KMS-11 (cell line): ENCODE measurements at regions not wholly inside any gene's neighbourhood (a gene's known extent, or its start where the extent isn't known, plus 50 kb on each side); places are given as distances from the start of the nearest gene placed in this dataset.

Experiments
- H2AFZ ChIP-seq: fragments of 200-600 bp; sonication (generic); 2 replicates; pipeline ENCODE4 v1.6.1; 2016; ENCODE audit warnings: antibody characterized with exemption, mixed run types, low read depth
- H3K27ac ChIP-seq: fragments of 200-600 bp; sonication (generic); 2 replicates; pipeline ENCODE4 v1.6.1; 2016; ENCODE audit warnings: mild to moderate bottlenecking, mixed run types
- H3K27me3 ChIP-seq: fragments of 200-600 bp; sonication (generic); 2 replicates; pipeline ENCODE4 v1.6.1; 2017; ENCODE audit warnings: mild to moderate bottlenecking, low read depth, mixed run types, moderate library complexity; ENCODE audit not compliant: insufficient read depth
- H3K36me3 ChIP-seq: fragments of 200-600 bp; sonication (generic); 2 replicates; pipeline ENCODE4 v1.6.1; 2017; ENCODE audit warnings: mild to moderate bottlenecking, mixed run types; ENCODE audit not compliant: insufficient read depth
- H3K4me1 ChIP-seq: fragments of 200-600 bp; sonication (generic); 2 replicates; pipeline ENCODE4 v1.6.1; 2016; ENCODE audit warnings: mild to moderate bottlenecking, low read depth, mixed run types; ENCODE audit not compliant: poor library complexity, severe bottlenecking
- H3K4me2 ChIP-seq: fragments of 200-600 bp; sonication (generic); 2 replicates; pipeline ENCODE4 v1.7.0; 2016; ENCODE audit warnings: mild to moderate bottlenecking, mixed run types
- H3K4me3 ChIP-seq: fragments of 200-600 bp; sonication (generic); IDR thresholded peaks from 2 replicates; pipeline ENCODE4 v1.6.1; 2017; ENCODE audit warnings: low read depth, low read length, mixed read lengths; ENCODE audit not compliant: insufficient read depth
- H3K79me2 ChIP-seq: fragments of 200-600 bp; sonication (generic); 2 replicates; pipeline ENCODE4 v1.6.1; 2016; ENCODE audit warnings: low read depth, mixed run types; ENCODE audit not compliant: insufficient read depth
- H3K9ac ChIP-seq: fragments of 200-600 bp; sonication (generic); 2 replicates; pipeline ENCODE4 v1.6.1; 2016; ENCODE audit warnings: mild to moderate bottlenecking, mixed run types
- H4K20me1 ChIP-seq: fragments of 200-600 bp; sonication (generic); 2 replicates; pipeline ENCODE4 v1.6.1; 2016; ENCODE audit warnings: mild to moderate bottlenecking, mixed run types; ENCODE audit not compliant: insufficient read depth
- TF ChIP-seq, protein P1 (sequence below): fragments of 200-600 bp; sonication (generic); conservative IDR thresholded peaks from 2 replicates; pipeline ENCODE4 v1.6.1; 2017; ENCODE audit warnings: low read depth, mild to moderate bottlenecking, antibody characterized with exemption, low read length, moderate library complexity, mixed read lengths

DNA sequence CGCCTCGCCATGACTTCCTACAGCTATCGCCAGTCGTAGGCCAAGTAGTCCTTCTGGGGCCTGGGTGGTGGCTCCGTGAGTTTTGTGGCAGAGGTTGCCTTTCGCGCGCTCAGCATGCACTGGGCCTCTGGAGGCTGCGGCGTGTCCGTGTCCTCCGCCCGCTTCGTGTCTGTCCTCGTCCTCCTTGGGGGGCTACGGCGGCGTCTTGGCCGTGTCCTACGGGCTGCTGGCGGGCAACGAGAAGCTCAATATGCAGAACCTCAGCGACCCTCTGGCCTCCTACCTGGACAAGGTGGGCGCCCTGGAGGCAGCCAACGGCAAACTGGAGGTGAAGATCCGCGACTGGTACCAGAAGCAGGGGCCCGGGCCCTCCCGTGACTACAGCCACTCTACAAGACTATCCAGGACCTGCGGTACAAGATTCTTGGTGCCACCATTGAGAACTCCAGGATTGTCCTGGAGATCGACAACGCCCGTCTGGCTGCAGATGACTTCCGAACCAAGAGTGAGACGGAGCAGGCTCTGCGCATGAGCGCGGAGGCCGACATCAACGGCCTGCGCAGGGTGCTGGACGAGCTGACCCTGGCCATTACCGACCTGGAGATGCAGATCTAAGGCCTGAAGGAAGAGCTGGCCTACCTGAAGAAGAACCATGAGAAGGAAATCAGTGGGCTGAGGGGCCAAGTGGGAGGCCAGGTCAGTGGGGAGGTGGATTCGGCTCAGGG, 296.3 kb downstream of the OGFRL1 start:
- Histone ChIP-seq H3K9ac (no peak overlapping the region), H3K36me3 (no peaks in the 10 kb centered on the region), H3K27ac (no peak overlapping the region), H3K4me1 (no peaks in the 10 kb centered on the region), H3K27me3 (no peaks in the 10 kb centered on the region), H3K4me3 (no peak overlapping the region), H3K79me2 (no peaks in the 10 kb centered on the region), H2AFZ (no peak overlapping the region), H4K20me1 (no peaks in the 10 kb centered on the region), H3K4me2 (no peak overlapping the region)
- TF ChIP-seq, protein P1, sequence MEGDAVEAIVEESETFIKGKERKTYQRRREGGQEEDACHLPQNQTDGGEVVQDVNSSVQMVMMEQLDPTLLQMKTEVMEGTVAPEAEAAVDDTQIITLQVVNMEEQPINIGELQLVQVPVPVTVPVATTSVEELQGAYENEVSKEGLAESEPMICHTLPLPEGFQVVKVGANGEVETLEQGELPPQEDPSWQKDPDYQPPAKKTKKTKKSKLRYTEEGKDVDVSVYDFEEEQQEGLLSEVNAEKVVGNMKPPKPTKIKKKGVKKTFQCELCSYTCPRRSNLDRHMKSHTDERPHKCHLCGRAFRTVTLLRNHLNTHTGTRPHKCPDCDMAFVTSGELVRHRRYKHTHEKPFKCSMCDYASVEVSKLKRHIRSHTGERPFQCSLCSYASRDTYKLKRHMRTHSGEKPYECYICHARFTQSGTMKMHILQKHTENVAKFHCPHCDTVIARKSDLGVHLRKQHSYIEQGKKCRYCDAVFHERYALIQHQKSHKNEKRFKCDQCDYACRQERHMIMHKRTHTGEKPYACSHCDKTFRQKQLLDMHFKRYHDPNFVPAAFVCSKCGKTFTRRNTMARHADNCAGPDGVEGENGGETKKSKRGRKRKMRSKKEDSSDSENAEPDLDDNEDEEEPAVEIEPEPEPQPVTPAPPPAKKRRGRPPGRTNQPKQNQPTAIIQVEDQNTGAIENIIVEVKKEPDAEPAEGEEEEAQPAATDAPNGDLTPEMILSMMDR = no peak

DNA sequence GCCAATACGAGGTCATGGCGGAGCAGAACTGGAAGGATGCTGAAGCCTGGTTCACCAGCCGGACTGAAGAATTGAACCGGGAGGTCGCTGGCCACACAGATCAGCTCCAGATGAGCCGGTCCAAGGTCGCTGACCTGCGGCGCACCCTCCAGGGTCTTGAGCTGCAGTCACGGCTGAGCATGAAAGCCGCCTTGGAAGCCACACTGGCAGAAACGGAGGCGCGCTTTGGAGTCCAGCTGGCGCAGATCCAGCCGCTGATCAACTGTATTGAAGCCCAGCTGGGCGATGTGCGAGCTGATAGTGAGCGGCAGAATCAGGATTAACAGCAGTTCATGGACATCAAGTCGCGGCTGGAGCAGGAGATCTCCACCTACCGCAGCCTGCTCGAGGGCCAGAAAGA, 296.9 kb downstream of the OGFRL1 start:
- H3K9ac ChIP-seq = no peak overlapping the region
- TF ChIP-seq, protein P1 = no peak
- H4K20me1 ChIP-seq = no peaks in the 10 kb centered on the region
- no peak overlapping the region for H3K27ac ChIP-seq
- no peak overlapping the region for H2AFZ ChIP-seq
- no peak overlapping the region for H3K4me2 ChIP-seq
- H3K4me3 ChIP-seq = no peak overlapping the region
- H3K36me3 ChIP-seq = no peaks in the 10 kb centered on the region
- no peaks in the 10 kb centered on the region for H3K27me3 ChIP-seq
- H3K79me2 ChIP-seq = no peaks in the 10 kb centered on the region
- H3K4me1 ChIP-seq = no peaks in the 10 kb centered on the region

DNA sequence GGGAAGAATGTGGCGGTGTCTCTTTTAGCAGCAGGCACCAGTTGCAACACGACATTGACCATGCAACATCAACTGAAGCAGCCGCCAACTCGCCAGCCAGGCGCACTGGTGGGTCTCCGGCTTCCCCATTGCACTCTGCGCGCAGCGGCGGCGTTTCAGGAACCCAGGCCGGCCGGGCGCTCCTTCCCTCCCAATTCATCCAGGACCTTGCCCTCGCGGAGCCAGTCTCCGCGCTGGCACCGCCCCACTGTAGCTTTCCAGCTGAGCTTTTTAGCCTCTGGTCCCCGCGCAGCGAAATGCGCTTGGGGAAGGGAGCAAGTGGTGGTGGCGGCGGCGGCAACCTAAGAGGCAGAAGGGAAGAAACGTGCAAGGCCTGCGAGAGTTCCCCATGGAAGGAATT, 297.9 kb upstream of the RIMS1 start:
- Histone ChIP-seq H2AFZ (no peak overlapping the region), H3K4me2 (no peak overlapping the region), H4K20me1 (no peaks in the 10 kb centered on the region), H3K4me1 (no peaks in the 10 kb centered on the region), H3K79me2 (no peaks in the 10 kb centered on the region), H3K27ac (no peak overlapping the region), H3K27me3 (no peaks in the 10 kb centered on the region), H3K4me3 (no peak overlapping the region), H3K9ac (no peak overlapping the region), H3K36me3 (no peaks in the 10 kb centered on the region)
- TF ChIP-seq, protein P1 = no peak

DNA sequence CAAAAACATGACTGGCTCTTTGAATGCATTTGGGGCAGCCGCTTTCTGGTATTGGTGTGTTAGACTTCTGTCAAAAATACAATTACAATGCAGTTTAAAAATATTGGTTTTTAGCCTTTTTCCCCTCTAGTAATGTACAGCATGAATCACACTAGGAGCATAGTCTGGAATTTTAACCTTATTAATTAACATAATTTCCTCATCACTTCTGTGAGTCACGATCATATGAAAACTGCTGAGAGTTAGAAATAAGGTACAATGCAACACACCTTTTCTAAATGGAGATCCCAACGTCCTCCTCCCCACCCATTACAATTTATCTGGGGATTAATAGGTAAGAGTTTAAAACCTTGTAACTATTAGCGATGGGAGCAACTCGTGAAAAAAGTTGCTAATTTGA, 297.1 kb upstream of the RIMS1 start:
- Histone ChIP-seq H3K4me2 (no peak overlapping the region), H3K4me3 (no peak overlapping the region), H3K27me3 (no peaks in the 10 kb centered on the region), H3K79me2 (no peaks in the 10 kb centered on the region), H3K27ac (no peak overlapping the region), H3K4me1 (no peaks in the 10 kb centered on the region), H3K9ac (no peak overlapping the region), H4K20me1 (no peaks in the 10 kb centered on the region), H3K36me3 (no peaks in the 10 kb centered on the region), H2AFZ (no peak overlapping the region)
- TF ChIP-seq, protein P1 = no peak
